ENCODE measurements at regions not wholly inside any gene's neighbourhood (a gene's known extent, or its start where the extent isn't known, plus 50 kb on each side); places are given as distances from the start of the nearest gene placed in this dataset.
"Not testable (repeated sequence)": the region's sequence is repeated elsewhere in the genome, so short reads cannot be mapped to it uniquely, and the experiment has no call there.

DNA sequence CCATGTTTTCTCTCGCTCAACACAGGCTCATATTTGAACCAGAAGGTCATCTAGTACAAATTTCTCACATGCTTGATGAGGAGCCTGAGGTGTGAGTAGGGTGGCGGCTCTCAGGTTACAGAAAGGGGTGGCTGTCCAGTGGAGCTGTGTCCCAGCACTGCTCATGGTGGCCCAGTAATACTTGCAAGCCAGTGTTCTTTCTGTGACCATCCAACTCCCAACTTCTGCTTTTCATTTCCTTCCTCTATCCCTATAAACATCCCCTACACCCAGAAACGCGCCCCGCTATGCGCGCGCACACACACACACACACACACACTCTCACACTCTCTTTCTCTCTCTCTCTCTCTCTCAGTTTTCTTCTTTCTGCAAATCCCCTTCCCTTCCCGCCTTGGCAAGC, 196.3 kb downstream of the TP53TG3F start:
- DNase-seq (ENCODE audit: low spot score); H3K27me3 Mint-ChIP-seq (ENCODE audit: low read depth); H3K4me3 Mint-ChIP-seq (ENCODE audit: unreplicated experiment); H3K36me3 Mint-ChIP-seq (ENCODE audit: low read depth); H3K9me3 Mint-ChIP-seq (ENCODE audit: low read depth); H3K27ac Mint-ChIP-seq (ENCODE audit: unreplicated experiment); H3K4me1 Mint-ChIP-seq (ENCODE audit: low read depth): not testable (repeated sequence)

DNA sequence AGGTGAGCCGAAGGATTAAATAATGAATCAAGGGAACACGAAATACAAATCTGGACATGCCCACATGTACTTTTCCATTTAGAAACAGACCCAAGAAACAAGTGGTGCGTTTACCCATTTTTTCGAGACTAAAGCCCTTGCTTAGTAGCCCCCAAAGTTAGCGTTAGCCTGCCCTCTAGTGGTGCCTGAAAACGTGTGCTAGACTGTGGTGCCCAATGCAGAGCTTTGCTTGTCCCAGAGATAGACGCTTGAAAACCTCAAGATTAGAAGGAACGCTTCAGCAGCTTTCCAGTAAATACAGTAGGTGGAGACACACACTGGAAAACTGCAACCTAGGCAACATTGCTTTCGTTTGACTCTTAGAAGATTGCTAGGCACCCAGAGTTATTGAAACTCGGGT, 197.0 kb downstream of the TP53TG3F start:
- H3K36me3 Mint-ChIP-seq (ENCODE audit: low read depth); H3K9me3 Mint-ChIP-seq (ENCODE audit: low read depth); H3K27me3 Mint-ChIP-seq (ENCODE audit: low read depth); H3K4me3 Mint-ChIP-seq (ENCODE audit: unreplicated experiment); H3K4me1 Mint-ChIP-seq (ENCODE audit: low read depth); H3K27ac Mint-ChIP-seq (ENCODE audit: unreplicated experiment); DNase-seq (ENCODE audit: low spot score): not testable (repeated sequence)

GRCh38 chr16:33657717-33658116, 198.3 kb downstream of the TP53TG3F start:
- not testable (repeated sequence) for H3K36me3 Mint-ChIP-seq (ENCODE audit: low read depth); H3K4me1 Mint-ChIP-seq (ENCODE audit: low read depth); H3K4me3 Mint-ChIP-seq (ENCODE audit: unreplicated experiment); H3K27ac Mint-ChIP-seq (ENCODE audit: unreplicated experiment); H3K9me3 Mint-ChIP-seq (ENCODE audit: low read depth); H3K27me3 Mint-ChIP-seq (ENCODE audit: low read depth); DNase-seq (ENCODE audit: low spot score)

DNA sequence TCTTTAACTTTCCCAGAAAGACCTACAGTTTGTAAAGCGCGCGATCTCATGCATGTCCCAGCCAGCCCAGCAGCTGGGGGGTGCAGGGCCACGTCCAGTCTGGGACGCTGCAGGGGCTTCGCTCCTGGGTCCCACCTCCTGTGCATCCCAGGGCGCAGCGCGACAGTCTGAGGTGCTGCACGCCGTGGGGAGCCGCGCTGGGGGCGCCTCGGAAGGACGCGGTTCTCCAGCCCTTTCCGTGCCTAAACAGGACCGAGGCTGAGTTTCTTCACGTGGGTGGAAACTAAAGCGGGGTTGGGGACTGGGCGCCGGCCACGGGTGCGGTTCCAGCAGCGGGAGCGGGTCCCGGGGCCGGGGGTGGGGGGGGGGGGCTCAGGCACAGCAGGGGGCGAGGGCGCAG, 221.4 kb downstream of the TP53TG3F start:
- not testable (repeated sequence) for H3K4me1 Mint-ChIP-seq (ENCODE audit: low read depth); H3K27me3 Mint-ChIP-seq (ENCODE audit: low read depth); H3K36me3 Mint-ChIP-seq (ENCODE audit: low read depth); H3K27ac Mint-ChIP-seq (ENCODE audit: unreplicated experiment); H3K4me3 Mint-ChIP-seq (ENCODE audit: unreplicated experiment); H3K9me3 Mint-ChIP-seq (ENCODE audit: low read depth); DNase-seq (ENCODE audit: low spot score)

- not testable (repeated sequence) for H3K36me3 Mint-ChIP-seq (ENCODE audit: low read depth); H3K27ac Mint-ChIP-seq (ENCODE audit: unreplicated experiment); DNase-seq (ENCODE audit: low spot score); H3K4me1 Mint-ChIP-seq (ENCODE audit: low read depth); H3K27me3 Mint-ChIP-seq (ENCODE audit: low read depth); H3K4me3 Mint-ChIP-seq (ENCODE audit: unreplicated experiment)
- H3K9me3 Mint-ChIP-seq (ENCODE audit: low read depth) = peaks cover 21% of the 10 kb centered on the region
Measured at GRCh38 chr16:33700320-33700719, 240.9 kb downstream of the TP53TG3F start.

DNA sequence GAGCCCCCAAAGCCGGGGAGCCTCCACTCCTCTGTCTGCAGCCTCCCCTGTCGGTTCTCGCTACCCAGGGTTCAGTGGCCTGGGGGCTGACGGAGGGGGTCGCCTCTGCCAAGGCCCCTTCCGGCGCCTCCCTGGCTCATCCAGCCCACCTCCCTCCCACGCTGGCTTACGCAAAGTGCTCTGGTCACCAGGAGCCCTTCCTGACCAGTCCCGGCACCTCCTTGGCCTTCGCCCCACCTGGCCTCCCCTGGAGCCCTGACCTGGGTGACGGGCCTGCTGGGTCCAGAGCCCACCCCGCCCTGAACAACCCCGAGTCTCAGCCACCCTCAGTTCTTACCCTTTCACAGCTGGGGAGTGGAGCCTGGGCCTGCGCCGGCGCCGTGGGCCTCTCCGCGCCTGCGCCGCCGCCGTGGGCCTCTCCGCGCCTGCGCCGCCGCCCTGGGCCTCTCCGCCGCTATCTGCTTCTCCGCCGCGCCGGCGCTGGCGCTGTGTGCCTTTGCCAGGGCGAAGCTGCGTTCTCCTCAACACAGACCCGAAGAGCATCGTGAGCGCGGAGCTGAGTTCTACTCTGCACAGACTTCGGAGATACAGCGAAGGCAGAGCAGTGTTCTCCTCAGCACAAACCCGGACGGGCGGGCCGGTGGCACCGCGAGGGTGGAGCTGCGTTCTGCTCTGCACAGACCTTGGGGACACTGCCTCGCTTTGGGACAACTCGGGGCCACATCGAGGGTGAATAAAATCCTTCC, 247.6 kb downstream of the TP53TG3F start:
- not testable (repeated sequence) for H3K36me3 Mint-ChIP-seq (ENCODE audit: low read depth); DNase-seq (ENCODE audit: low spot score); H3K27ac Mint-ChIP-seq (ENCODE audit: unreplicated experiment); H3K4me3 Mint-ChIP-seq (ENCODE audit: unreplicated experiment); H3K4me1 Mint-ChIP-seq (ENCODE audit: low read depth); H3K27me3 Mint-ChIP-seq (ENCODE audit: low read depth)
- peaks cover 10% of the 10 kb centered on the region for H3K9me3 Mint-ChIP-seq (ENCODE audit: low read depth)

- H3K27ac Mint-ChIP-seq (ENCODE audit: unreplicated experiment); H3K4me3 Mint-ChIP-seq (ENCODE audit: unreplicated experiment); DNase-seq (ENCODE audit: low spot score); H3K36me3 Mint-ChIP-seq (ENCODE audit: low read depth); H3K27me3 Mint-ChIP-seq (ENCODE audit: low read depth); H3K9me3 Mint-ChIP-seq (ENCODE audit: low read depth); H3K4me1 Mint-ChIP-seq (ENCODE audit: low read depth): not testable (repeated sequence)
Measured at GRCh38 chr16:33707591-33707934, 248.2 kb downstream of the TP53TG3F start.

- DNase-seq (ENCODE audit: low spot score); H3K4me1 Mint-ChIP-seq (ENCODE audit: low read depth); H3K27ac Mint-ChIP-seq (ENCODE audit: unreplicated experiment); H3K4me3 Mint-ChIP-seq (ENCODE audit: unreplicated experiment); H3K9me3 Mint-ChIP-seq (ENCODE audit: low read depth); H3K36me3 Mint-ChIP-seq (ENCODE audit: low read depth); H3K27me3 Mint-ChIP-seq (ENCODE audit: low read depth): not testable (repeated sequence)
Measured at GRCh38 chr16:33709856-33710695, 250.7 kb downstream of the TP53TG3F start.

DNA sequence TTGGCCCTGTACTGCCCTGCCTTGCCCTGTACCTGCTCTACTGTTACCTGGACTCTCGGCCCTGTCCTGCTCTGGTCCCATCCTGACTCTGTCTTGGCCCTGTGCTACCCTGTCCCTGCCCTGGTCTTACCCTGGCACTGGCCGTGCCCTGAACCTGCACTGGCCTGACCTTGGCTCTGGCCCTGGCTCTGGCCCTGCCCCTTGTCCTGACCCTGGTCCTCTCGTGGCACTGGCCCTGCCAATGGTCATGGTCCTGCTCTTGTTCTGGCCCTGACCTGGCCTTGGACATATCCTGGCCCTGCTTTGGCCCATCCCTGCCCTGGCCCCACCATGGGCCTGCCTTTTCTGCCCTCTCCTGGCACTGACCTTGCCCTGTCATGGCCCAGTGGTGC, 251.3 kb downstream of the TP53TG3F start:
- H3K4me3 Mint-ChIP-seq (ENCODE audit: unreplicated experiment); DNase-seq (ENCODE audit: low spot score); H3K9me3 Mint-ChIP-seq (ENCODE audit: low read depth); H3K36me3 Mint-ChIP-seq (ENCODE audit: low read depth); H3K27ac Mint-ChIP-seq (ENCODE audit: unreplicated experiment); H3K27me3 Mint-ChIP-seq (ENCODE audit: low read depth); H3K4me1 Mint-ChIP-seq (ENCODE audit: low read depth): not testable (repeated sequence)

DNA sequence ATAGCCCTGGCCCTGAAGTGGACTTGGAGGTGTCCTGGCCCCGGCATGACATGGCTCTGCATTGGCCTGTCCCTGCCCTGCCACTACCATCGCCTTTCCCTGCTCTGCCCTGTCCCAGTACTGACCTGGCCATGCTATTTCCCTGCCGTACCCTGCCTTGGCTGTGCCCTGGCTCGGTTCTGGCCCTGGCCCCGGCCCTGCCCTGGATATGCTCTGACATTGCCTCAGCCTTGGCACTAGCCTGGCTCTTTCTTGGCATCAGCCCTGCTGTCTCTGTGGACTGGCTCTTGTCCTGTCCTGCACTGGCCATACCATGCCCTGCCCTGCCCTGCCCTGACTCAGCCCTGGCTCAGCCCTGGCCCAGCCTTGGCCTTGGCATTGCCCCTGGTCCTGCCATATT, 252.2 kb downstream of the TP53TG3F start:
- H3K36me3 Mint-ChIP-seq (ENCODE audit: low read depth); DNase-seq (ENCODE audit: low spot score); H3K4me3 Mint-ChIP-seq (ENCODE audit: unreplicated experiment); H3K9me3 Mint-ChIP-seq (ENCODE audit: low read depth); H3K4me1 Mint-ChIP-seq (ENCODE audit: low read depth); H3K27ac Mint-ChIP-seq (ENCODE audit: unreplicated experiment); H3K27me3 Mint-ChIP-seq (ENCODE audit: low read depth): not testable (repeated sequence)

- H3K4me3 Mint-ChIP-seq (ENCODE audit: unreplicated experiment); DNase-seq (ENCODE audit: low spot score); H3K36me3 Mint-ChIP-seq (ENCODE audit: low read depth); H3K27ac Mint-ChIP-seq (ENCODE audit: unreplicated experiment); H3K27me3 Mint-ChIP-seq (ENCODE audit: low read depth); H3K9me3 Mint-ChIP-seq (ENCODE audit: low read depth); H3K4me1 Mint-ChIP-seq (ENCODE audit: low read depth): not testable (repeated sequence)
Measured at GRCh38 chr16:33712308-33712707, 252.9 kb downstream of the TP53TG3F start.

GRCh38 chr16:33712851-33713709, 253.7 kb downstream of the TP53TG3F start:
- H3K4me3 Mint-ChIP-seq (ENCODE audit: unreplicated experiment); H3K27ac Mint-ChIP-seq (ENCODE audit: unreplicated experiment); DNase-seq (ENCODE audit: low spot score); H3K9me3 Mint-ChIP-seq (ENCODE audit: low read depth); H3K36me3 Mint-ChIP-seq (ENCODE audit: low read depth); H3K4me1 Mint-ChIP-seq (ENCODE audit: low read depth); H3K27me3 Mint-ChIP-seq (ENCODE audit: low read depth): not testable (repeated sequence)
